ENCODE measurements at regions not wholly inside any gene's neighbourhood (a gene's known extent, or its start where the extent isn't known, plus 50 kb on each side); places are given as distances from the start of the nearest gene placed in this dataset.
"Not testable (repeated sequence)": the region's sequence is repeated elsewhere in the genome, so short reads cannot be mapped to it uniquely, and the experiment has no call there.

GRCh38 chr5:152193391-152194107 is 211.5 kb downstream of the NMUR2 start:
- intact Hi-C loops (cut with DNase I), result loop anchor here in 1 of 2 donors (5.0 kb wide), 1 partner anchor 159 kb away; no protein-coding TSS in a partner anchor
- DNase-seq (no peak), ATAC-seq (no peak)

DNA sequence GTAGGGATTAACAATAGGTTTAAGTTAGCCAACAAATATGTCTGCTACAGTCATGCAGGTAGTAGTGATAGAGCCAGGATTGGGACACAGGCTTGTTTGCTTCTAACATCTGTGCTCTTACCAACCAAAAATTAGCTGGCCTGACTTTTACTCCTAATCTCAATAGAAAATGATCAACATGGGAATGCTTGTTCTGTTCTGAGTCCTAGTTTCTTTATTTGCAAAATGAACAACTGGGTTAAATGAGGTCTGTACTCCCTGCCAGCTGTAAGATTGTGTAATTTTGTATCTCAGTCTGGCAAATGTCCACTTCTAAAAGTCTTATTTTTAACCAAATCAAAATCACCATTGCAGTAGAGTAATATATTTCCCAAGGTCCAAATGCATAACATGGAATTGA is 216.8 kb downstream of the NMUR2 start:
- DNase-seq, result no peak
- peak; percentile 25 to 67 for ATAC-seq
- intact Hi-C loops (cut with DNase I), result no loop called here

GRCh38 chr5:152187668-152188067 is 217.4 kb downstream of the NMUR2 start:
- intact Hi-C loops (cut with DNase I), result no loop called here
- DNase-seq, result no peak
- ATAC-seq, result no peak

- DNase-seq, result peak; percentile 22
- intact Hi-C loops (cut with DNase I), result no loop called here
- peak; percentile 75 to 83 for ATAC-seq
Measured at GRCh38 chr5:152185547-152186245, 219.4 kb downstream of the NMUR2 start.

DNA sequence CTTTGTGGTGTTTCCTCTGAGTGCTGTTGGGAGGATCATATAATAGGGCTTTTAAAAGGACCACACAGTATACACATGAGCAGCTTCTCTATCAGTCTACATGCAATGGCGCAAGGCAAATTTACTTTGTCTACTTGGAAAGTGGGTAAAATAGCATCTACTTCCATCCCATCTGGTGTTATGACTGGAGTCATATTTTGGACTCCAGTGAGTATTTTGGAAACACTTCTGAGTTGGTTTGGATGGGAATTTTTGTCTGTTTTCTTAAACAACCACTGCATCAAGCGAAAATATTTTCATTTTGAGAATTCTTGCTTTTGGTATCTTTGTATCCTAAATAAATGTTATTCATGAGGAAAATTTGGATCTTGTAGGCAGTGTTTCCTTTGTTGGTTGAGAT is 220.8 kb downstream of the NMUR2 start:
- intact Hi-C loops (cut with DNase I), result no loop called here
- DNase-seq (no peak), ATAC-seq (no peak)

DNA sequence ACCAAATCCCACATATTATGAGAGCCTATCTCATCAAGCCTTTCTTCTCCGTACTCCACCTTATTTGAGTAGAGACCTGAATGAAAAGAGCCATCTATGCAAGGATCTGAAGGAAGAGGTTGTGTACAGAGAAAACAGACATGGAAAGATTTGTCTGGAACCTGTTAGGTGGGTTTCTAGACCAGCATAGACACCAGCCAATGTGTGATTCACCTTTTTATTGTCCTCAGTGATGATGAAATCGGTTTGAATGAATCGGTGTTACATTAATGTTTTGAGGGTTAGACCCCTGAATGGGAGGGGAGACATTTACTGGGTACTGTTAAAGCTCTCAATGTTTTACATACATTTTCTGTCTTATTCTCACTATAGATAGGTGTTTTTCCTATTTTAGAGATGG is 223.6 kb downstream of the NMUR2 start:
- ATAC-seq (no peak), DNase-seq (no peak)
- intact Hi-C loops (cut with DNase I), result no loop called here

GRCh38 chr5:152178350-152178699 is 226.8 kb downstream of the NMUR2 start:
- intact Hi-C loops (cut with DNase I), result no loop called here
- DNase-seq (no peak), ATAC-seq (no peak)

DNA sequence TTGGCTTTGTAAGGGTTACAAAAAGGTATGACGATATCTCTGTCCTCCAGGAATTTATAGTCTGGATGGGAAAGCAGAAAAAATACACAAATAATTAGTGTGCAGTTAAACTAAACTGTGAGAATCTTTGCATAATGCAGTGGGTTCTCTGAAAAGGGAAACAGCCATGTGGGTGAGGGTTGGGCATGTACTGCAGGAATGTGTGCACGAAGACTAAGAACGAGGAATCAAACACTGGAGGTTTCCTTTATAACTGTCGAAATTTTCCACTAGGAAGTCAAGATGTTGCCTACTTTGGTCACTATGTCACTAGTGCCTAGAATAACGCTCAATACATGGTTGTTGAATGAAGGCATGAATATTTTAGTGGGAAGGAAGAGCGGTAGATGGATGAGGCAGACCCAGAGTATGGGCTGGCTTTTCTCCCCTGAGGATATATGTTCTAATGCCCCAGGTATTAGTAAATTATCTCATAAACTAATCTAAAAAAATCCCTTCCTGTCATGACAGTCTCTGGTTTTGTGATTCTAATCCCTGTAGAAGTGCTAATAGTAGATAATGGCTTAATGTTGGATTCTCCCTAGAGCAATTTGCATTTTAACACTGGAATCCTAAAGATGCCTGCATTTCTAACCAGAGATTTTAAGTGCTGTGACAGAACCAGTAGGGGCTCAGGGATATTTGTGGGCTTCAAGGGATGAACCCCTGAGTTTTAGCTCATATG is 227.3 kb downstream of the NMUR2 start:
- intact Hi-C loops (cut with DNase I), result no loop called here
- ATAC-seq (no peak), DNase-seq (no peak)

- ATAC-seq, result no peak
- intact Hi-C loops (cut with DNase I), result no loop called here
- DNase-seq, result no peak
Measured at GRCh38 chr5:152171888-152172287, 233.2 kb downstream of the NMUR2 start.

GRCh38 chr5:152170350-152170749 is 234.7 kb downstream of the NMUR2 start:
- intact Hi-C loops (cut with DNase I), result no loop called here
- ATAC-seq (no peak), DNase-seq (no peak)

DNA sequence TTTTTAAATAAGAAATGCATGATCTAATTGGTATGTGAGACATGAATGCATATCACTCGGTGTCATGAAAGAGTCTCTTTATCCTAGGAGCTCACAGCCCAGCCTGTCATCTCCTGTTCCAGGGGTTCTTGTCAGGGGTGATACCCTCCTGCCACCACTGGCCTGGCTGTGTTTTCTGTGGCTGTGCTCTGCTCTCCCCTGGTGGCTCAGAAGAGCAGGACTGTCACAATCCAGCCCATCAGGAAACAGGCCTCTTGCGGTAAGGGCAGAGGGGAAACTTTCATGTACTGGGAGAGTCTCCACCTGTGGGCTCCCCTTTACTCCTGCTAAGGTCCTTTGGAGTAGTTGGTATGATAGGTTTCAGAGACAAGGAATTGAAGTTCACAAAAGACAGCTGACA is 240.2 kb upstream of the GLRA1 start:
- intact Hi-C loops (cut with DNase I), result no loop called here
- DNase-seq (no peak), ATAC-seq (no peak)

DNA sequence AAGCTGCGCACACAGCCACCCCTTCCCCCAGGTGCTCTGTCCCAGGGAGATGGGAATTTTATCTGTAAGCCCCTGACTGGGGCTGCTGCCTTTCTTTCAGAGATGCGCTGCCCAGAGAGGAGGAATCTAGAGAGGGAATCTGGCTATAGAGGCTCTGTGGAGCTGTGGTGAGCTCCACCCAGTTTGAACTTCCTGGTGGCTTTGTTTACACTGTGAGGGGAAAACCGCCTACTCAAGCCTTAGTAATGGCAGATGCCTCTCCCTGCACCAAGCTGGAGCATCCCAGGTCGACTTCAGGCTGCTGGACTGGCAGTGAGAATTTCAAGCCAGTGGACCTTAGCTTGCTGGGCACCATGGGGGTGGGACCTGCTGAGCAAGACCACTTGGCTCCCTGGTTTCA is 235.2 kb upstream of the GLRA1 start:
- DNase-seq; ATAC-seq; intact Hi-C loops (cut with DNase I): not testable (repeated sequence)

DNA sequence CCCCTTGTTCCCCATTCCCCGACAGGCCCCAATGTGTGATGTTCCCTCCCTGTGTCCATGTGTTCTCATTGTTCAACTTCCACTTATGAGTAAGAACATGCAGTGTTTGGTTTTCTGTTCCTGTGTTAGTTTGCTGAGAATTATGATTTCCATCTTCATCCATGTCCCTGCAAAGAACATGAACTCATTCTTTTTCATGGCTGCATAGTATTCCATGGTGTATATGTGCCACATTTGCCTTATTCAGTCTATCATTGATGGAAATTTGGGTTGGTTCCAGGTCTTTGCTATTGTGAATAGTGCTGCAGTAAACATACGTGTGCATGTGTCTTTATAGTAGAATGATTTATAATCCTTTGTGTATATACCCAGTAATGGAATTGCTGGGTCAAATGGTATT is 229.8 kb upstream of the GLRA1 start:
- intact Hi-C loops (cut with DNase I), result not testable (repeated sequence)

DNA sequence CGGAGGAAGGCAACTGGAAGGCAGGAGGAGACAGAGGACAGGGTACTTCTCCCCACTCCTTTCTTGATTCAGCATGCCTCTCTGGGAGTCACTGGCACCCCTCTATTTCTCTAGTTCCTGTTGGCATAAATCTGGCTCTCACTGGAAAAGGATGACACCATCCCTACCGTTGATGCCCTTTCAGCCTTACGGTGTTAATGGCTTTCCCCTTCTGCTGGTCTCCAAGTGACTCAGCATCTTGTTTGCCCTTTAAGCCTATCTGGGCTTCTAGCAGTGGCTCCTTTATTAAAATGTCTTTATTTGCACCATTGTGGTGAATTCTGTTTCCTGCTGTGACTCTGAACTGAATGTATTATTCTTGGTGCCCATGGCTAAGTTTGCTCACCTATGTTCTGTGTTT is 227.3 kb upstream of the GLRA1 start:
- intact Hi-C loops (cut with DNase I), result no loop called here
- ATAC-seq, result peak in 1 of 2 donors; percentile 38
- no peak for DNase-seq

More for the DNA sequence above, 229.8 kb upstream of the GLRA1 start:
- DNase-seq, ATAC-seq: not testable (repeated sequence)

DNA sequence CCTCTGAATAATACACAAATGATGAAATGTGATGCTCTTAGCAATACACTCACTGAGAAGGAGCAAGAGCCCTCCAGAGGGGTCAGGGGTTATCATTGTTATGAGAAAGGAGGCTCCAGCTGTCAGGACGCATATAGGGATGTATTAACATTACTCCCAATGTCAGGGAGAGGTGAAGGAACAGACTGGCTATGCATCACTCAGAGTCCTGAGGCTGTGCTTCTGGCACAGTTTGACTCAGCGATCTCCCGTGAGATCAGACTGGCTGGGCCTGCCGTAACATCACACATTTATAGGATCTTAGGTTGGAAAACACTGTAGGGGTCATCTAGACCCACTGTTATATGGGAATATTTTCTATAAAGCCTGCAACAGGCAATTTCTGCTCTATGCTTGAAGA is 226.5 kb upstream of the GLRA1 start:
- intact Hi-C loops (cut with DNase I), result no loop called here
- DNase-seq (no peak), ATAC-seq (no peak)

GRCh38 chr5:152147286-152147685 is 222.6 kb upstream of the GLRA1 start:
- ATAC-seq, result no peak
- DNase-seq, result no peak
- intact Hi-C loops (cut with DNase I), result loop anchor here in 1 of 2 donors (10.0 kb wide), 1 partner anchor 358 kb away; no protein-coding TSS in a partner anchor

GRCh38 chr5:152146566-152146965 is 221.9 kb upstream of the GLRA1 start:
- intact Hi-C loops (cut with DNase I), result loop anchor here in 1 of 2 donors (10.0 kb wide), 1 partner anchor 358 kb away; no protein-coding TSS in a partner anchor
- ATAC-seq, result no peak
- DNase-seq, result no peak

- intact Hi-C loops (cut with DNase I), result loop anchor here (5.0 to 10.0 kb wide), 3 partner anchors 128 to 360 kb away; no protein-coding TSS in a partner anchor
- DNase-seq, result no peak
- no peak for ATAC-seq
Measured at GRCh38 chr5:152144556-152144955, 219.9 kb upstream of the GLRA1 start.

GRCh38 chr5:152144030-152144429 is 219.4 kb upstream of the GLRA1 start:
- no peak for DNase-seq
- intact Hi-C loops (cut with DNase I), result loop anchor here (5.0 to 10.0 kb wide), 3 partner anchors 128 to 361 kb away; no protein-coding TSS in a partner anchor
- no peak for ATAC-seq
